ENCODE measurements at regions not wholly inside any gene's neighbourhood (a gene's known extent, or its start where the extent isn't known, plus 50 kb on each side); places are given as distances from the start of the nearest gene placed in this dataset.

GRCh38 chr5:8576178-8576577 lies 707.2 kb downstream of the MTRR start:
- no peak for TF ChIP-seq CTCF (IDR thresholded peaks at IDR 0.05; ENCODE audit: poor library complexity, severe bottlenecking)
- TF ChIP-seq EZH2 (IDR thresholded peaks at IDR 0.05; ENCODE audit: borderline replicate concordance, insufficient read depth, low read length, poor library complexity, severe bottlenecking) = no peak
- TF ChIP-seq REST (IDR thresholded peaks at IDR 0.05; ENCODE audit: borderline replicate concordance) = no peak
- no peak for TF ChIP-seq MXI1 (conservative IDR thresholded peaks at IDR 0.05; ENCODE audit: poor library complexity, severe bottlenecking)

All from neural cell (in vitro differentiated cells).